HL-60 (cell line): ENCODE measurements at regions not wholly inside any gene's neighbourhood (a gene's known extent, or its start where the extent isn't known, plus 50 kb on each side); places are given as distances from the start of the nearest gene placed in this dataset.

Experiments
- DNase-seq, 2 experiments: peaks; one replicate each; pipeline ENCODE4 v3.0.0-alpha.2; 2010 to 2020; ENCODE audit warnings: low read depth in 1 of 2, low spot score in 1 of 2
- H3K27ac ChIP-seq: fragments of 250-450 bp; sonication (Bioruptor Pico); replicated peaks from 2 replicates; pipeline ENCODE4 v1.5.1; 2020; ENCODE audit warnings: mild to moderate bottlenecking, moderate library complexity
- H3K27me3 ChIP-seq: fragments of 250-450 bp; sonication (Bioruptor Pico); 2 replicates; pipeline ENCODE4 v1.5.1; 2021; ENCODE audit warnings: mild to moderate bottlenecking, moderate library complexity; ENCODE audit not compliant: insufficient read depth, poor library complexity, severe bottlenecking
- H3K4me3 ChIP-seq: replicated peaks from 2 replicates; pipeline ENCODE4 v1.5.1; 2011; ENCODE audit warnings: mild to moderate bottlenecking, control low read depth, low read length; ENCODE audit not compliant: insufficient read depth
- GABPA ChIP-seq: IDR thresholded peaks from 2 replicates; pipeline ENCODE4 v1.6.1; 2012; ENCODE audit warnings: low read depth
- POLR2AphosphoS5 ChIP-seq: IDR thresholded peaks from 2 replicates; pipeline ENCODE4 v1.6.1; 2012; ENCODE audit warnings: low read depth
- REST ChIP-seq: IDR thresholded peaks from 2 replicates; pipeline ENCODE4 v1.6.1; 2012; ENCODE audit warnings: low read depth; ENCODE audit not compliant: insufficient replicate concordance
- SPI1 ChIP-seq: IDR thresholded peaks from 2 replicates; pipeline ENCODE4 v1.6.1; 2012; ENCODE audit warnings: low read depth, mild to moderate bottlenecking, borderline replicate concordance
- TF ChIP-seq, protein P1 (sequence below): IDR thresholded peaks from one replicate; pipeline ENCODE4 v1.5.1; 2011; ENCODE audit warnings: low read length, control low read depth, inconsistent platforms; ENCODE audit not compliant: insufficient read depth

GRCh38 chr15:59867086-59867855, 136.8 kb upstream of the FOXB1 start:
- no peaks in the 10 kb centered on the region for H3K27me3 ChIP-seq
- DNase-seq = no peak
- H3K4me3 ChIP-seq = no peak overlapping the region
- TF ChIP-seq GABPA (no peak), REST (no peak), POLR2AphosphoS5 (no peak), SPI1 (no peak)
- TF ChIP-seq, protein P1, sequence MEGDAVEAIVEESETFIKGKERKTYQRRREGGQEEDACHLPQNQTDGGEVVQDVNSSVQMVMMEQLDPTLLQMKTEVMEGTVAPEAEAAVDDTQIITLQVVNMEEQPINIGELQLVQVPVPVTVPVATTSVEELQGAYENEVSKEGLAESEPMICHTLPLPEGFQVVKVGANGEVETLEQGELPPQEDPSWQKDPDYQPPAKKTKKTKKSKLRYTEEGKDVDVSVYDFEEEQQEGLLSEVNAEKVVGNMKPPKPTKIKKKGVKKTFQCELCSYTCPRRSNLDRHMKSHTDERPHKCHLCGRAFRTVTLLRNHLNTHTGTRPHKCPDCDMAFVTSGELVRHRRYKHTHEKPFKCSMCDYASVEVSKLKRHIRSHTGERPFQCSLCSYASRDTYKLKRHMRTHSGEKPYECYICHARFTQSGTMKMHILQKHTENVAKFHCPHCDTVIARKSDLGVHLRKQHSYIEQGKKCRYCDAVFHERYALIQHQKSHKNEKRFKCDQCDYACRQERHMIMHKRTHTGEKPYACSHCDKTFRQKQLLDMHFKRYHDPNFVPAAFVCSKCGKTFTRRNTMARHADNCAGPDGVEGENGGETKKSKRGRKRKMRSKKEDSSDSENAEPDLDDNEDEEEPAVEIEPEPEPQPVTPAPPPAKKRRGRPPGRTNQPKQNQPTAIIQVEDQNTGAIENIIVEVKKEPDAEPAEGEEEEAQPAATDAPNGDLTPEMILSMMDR = no peak
- H3K27ac ChIP-seq = no peak overlapping the region

- no peak for DNase-seq
- no peak overlapping the region for H3K27ac ChIP-seq
- H3K27me3 ChIP-seq = no peaks in the 10 kb centered on the region
- TF ChIP-seq, protein P1 = no peak
- TF ChIP-seq REST = no peak
- TF ChIP-seq POLR2AphosphoS5 = no peak
- TF ChIP-seq GABPA = no peak
- TF ChIP-seq SPI1 = no peak
- H3K4me3 ChIP-seq = no peak overlapping the region
Measured at GRCh38 chr15:59866642-59867041, 137.5 kb upstream of the FOXB1 start.

DNA sequence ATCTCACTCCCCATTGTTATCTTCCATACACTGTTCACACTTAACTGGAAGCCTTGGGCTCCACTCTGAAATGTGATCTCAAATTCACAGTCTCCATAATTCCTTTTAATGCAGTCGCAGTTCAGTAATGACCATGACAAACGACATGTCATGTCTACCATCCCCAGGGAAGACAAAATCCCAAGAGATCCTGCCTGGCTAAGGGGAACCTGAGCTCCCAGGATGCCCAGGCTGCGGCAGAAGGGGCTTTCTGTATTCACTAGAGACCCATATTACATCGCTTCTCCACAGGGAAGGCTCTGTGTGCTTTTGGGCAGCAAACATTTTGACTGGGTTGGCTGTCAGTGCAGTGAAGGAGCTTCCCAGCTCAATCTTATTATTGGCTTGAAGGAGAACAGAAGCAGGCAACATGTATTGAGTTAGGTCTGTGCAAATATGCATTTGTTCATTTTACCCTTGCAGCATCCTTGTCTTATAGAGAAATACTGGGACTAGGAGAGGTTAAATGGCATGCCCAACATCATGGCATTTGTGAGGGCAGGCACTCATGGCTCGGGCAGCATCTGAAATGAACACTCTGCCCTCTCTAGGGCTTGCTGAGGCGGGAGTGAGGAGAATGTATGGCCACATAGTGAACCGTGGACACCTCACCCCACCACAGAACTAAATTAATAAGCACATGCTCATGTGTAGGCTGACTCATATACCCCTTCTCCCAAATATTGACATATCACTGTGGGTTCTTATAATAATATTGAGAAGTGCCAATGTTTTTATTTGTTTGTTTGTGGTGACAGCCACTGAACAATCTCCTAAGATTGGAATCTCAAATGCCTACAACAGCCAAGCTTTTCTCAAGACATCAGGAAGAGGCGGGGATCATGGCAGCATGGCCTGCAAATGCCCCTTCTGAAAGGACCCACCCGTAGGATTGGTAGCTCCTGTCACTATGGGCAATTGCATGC, 141.6 kb upstream of the FOXB1 start:
- no peak overlapping the region for H3K4me3 ChIP-seq
- H3K27me3 ChIP-seq = no peaks in the 10 kb centered on the region
- TF ChIP-seq, protein P1 = no peak
- TF ChIP-seq GABPA (no peak), POLR2AphosphoS5 (no peak), SPI1 (no peak), REST (no peak)
- no peak overlapping the region for H3K27ac ChIP-seq
- no peak for DNase-seq
